ENCODE measurements at regions not wholly inside any gene's neighbourhood (a gene's known extent, or its start where the extent isn't known, plus 50 kb on each side); places are given as distances from the start of the nearest gene placed in this dataset.

DNA sequence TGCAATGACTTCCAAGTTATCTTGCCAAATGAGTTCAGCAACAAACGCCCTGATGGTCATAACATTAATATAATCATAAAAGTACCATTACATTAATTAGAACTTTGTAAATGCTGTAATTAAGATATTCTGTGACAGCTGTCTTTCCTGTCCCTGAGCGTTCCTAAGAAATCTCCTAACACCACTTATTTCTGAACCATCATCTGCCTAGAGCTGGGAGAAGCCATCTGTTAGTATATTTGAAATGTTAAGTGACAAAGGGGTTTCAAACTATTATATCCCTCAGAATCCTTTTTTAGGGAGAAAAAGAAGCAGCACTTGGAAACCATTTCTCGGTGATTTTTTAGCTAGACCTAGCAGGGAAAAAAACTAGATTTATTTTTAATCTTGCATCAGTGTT lies 657.5 kb downstream of the FAM181B start:
- TF ChIP-seq YY1 (IDR thresholded peaks at IDR 0.05; ENCODE audit: insufficient read depth, insufficient read length) (no peak), ZNF274 (IDR thresholded peaks at IDR 0.05; ENCODE audit: low read depth, low read length) (no peak)
